GM20431 (cell line): ENCODE measurements at regions not wholly inside any gene's neighbourhood (a gene's known extent, or its start where the extent isn't known, plus 50 kb on each side); places are given as distances from the start of the nearest gene placed in this dataset.

Experiments used
- in situ Hi-C: fragments of 300-500 bp; cut with MseI, MboI; formaldehyde crosslinking; loops from one replicate; pipeline ENCODE4 v1.15.0; 2020; ENCODE audit warnings: low sequenced_read_pairs; ENCODE audit not compliant: unreplicated experiment

DNA sequence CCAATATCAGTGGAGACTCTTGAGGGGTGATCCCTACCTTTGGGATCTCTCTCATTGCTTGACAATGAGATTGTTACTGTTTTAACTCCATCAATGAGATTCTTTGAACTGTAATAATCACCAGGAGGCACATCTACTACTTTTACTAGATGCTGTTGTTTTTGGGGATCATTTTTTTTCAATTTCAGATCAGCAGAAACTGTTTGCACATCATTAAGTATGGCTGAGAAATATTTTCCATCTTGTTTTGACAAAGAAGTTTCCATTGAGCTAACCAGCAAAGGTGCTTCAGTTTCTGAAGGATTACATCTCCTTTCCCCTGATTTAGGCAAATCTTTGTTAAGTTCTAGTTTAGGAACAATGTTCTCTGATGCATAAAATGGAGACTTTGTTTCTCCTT, 54.8 kb upstream of the SLC4A10 start:
- in situ Hi-C loops, result loop anchor here (25.0 kb wide), 1 partner anchor 282 kb away; no protein-coding TSS in a partner anchor

- in situ Hi-C loops, result loop anchor here (25.0 kb wide), 1 partner anchor 283 kb away; no protein-coding TSS in a partner anchor
Measured at GRCh38 chr2:161570424-161571050, 53.7 kb upstream of the SLC4A10 start.

DNA sequence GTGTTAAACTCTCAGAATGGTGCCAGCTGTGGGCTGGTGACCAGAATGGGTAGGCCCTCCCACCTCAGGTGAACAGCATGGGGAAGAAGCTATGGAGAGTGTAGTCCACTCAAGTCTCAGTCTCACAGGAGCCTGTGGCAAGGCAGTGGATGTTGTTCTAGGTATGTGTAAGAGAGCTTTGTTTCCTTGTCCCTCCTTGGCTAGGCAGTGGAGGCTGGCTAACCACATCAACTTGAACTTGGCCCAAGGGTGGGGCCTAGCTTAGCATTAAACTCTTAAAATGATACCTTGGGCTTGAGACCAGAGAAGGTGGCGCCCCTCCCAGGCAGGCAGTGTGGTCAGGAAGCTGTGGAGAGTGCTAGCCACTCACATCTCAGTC, 53.2 kb upstream of the SLC4A10 start:
- in situ Hi-C loops, result loop anchor here (25.0 kb wide), 1 partner anchor 284 kb away; no protein-coding TSS in a partner anchor
